Myocyte (in vitro differentiated cells): ENCODE measurements at regions not wholly inside any gene's neighbourhood (a gene's known extent, or its start where the extent isn't known, plus 50 kb on each side); places are given as distances from the start of the nearest gene placed in this dataset.
A peak's percentile ranks its signal among the peaks of the same experiment; 100 is the strongest.

Experiments used
- DNase-seq: peaks from one replicate; pipeline ENCODE4 v3.0.0-alpha.2; 2012; ENCODE audit warnings: low read depth

- DNase-seq, result no peak
Measured at GRCh38 chr21:26412885-26413284, 160.2 kb downstream of the CYYR1 start.

GRCh38 chr21:26409735-26410134, 163.4 kb downstream of the CYYR1 start:
- DNase-seq, result no peak

GRCh38 chr21:26408511-26408910, 164.6 kb downstream of the CYYR1 start:
- no peak for DNase-seq

GRCh38 chr21:26406526-26406925, 166.6 kb downstream of the CYYR1 start:
- no peak for DNase-seq

GRCh38 chr21:26405735-26406361, 167.2 kb downstream of the CYYR1 start:
- peak; percentile 82 for DNase-seq

GRCh38 chr21:26405071-26405470, 168.0 kb downstream of the CYYR1 start:
- peak; percentile 38 for DNase-seq

- no peak for DNase-seq
Measured at GRCh38 chr21:26404288-26404687, 168.8 kb downstream of the CYYR1 start.

GRCh38 chr21:26403321-26403720, 169.8 kb downstream of the CYYR1 start:
- DNase-seq, result no peak

GRCh38 chr21:26397545-26397944, 175.5 kb downstream of the CYYR1 start:
- no peak for DNase-seq

GRCh38 chr21:26394341-26394740, 178.7 kb downstream of the CYYR1 start:
- no peak for DNase-seq

GRCh38 chr21:26391166-26391565, 181.9 kb downstream of the CYYR1 start:
- DNase-seq, result peak; percentile 32

- peak; percentile 96 for DNase-seq
Measured at GRCh38 chr21:26389971-26390641, 183.0 kb downstream of the CYYR1 start.

- peak; percentile 44 for DNase-seq
Measured at GRCh38 chr21:26388731-26389231, 184.3 kb downstream of the CYYR1 start.

- peak; percentile 46 for DNase-seq
Measured at GRCh38 chr21:26385721-26386120, 187.4 kb downstream of the CYYR1 start.

- DNase-seq, result no peak
Measured at GRCh38 chr21:26379561-26379960, 193.5 kb downstream of the CYYR1 start.

GRCh38 chr21:26377111-26377694, 195.9 kb downstream of the CYYR1 start:
- no peak for DNase-seq

GRCh38 chr21:26374817-26375216, 198.3 kb downstream of the CYYR1 start:
- no peak for DNase-seq

GRCh38 chr21:26368591-26369320, 198.2 kb upstream of the APP start:
- DNase-seq, result no peak

GRCh38 chr21:26366781-26367180, 196.2 kb upstream of the APP start:
- DNase-seq, result no peak

GRCh38 chr21:26365849-26366248, 195.3 kb upstream of the APP start:
- DNase-seq, result no peak

GRCh38 chr21:26351661-26352060, 181.1 kb upstream of the APP start:
- peak; percentile 3 for DNase-seq

- no peak for DNase-seq
Measured at GRCh38 chr21:26332867-26333266, 162.3 kb upstream of the APP start.
